DND-41 (cell line): ENCODE measurements at regions not wholly inside any gene's neighbourhood (a gene's known extent, or its start where the extent isn't known, plus 50 kb on each side); places are given as distances from the start of the nearest gene placed in this dataset.

ENCODE experiments used
- CTCF ChIP-seq: IDR thresholded peaks from 2 replicates; pipeline ENCODE4 v1.5.1; 2012; ENCODE audit warnings: borderline replicate concordance, low read length, moderate library complexity, mild to moderate bottlenecking; ENCODE audit not compliant: poor library complexity, severe bottlenecking; ENCODE audit errors: extremely low read depth
- EZH2 ChIP-seq: IDR thresholded peaks from 3 replicates; pipeline ENCODE4 v1.6.1; 2012; ENCODE audit warnings: borderline replicate concordance, low read depth, mild to moderate bottlenecking, moderate library complexity, low read length, inconsistent platforms; ENCODE audit not compliant: severe bottlenecking

GRCh38 chr10:105347487-105347886 is 706.4 kb downstream of the SORCS3 start:
- no peak for TF ChIP-seq CTCF
- TF ChIP-seq EZH2 = no peak
